ENCODE measurements at regions not wholly inside any gene's neighbourhood (a gene's known extent, or its start where the extent isn't known, plus 50 kb on each side); places are given as distances from the start of the nearest gene placed in this dataset.

GRCh38 chr20:52411611-52412010, 220.0 kb upstream of the ZFP64 start:
- TF ChIP-seq CTCF (IDR thresholded peaks at IDR 0.05; ENCODE audit: borderline replicate concordance, extremely low read depth, low read length, poor library complexity, severe bottlenecking), result no peak
- TF ChIP-seq EZH2 (IDR thresholded peaks at IDR 0.05; ENCODE audit: borderline replicate concordance, low read depth, low read length, severe bottlenecking), result no peak
